SIG-M5 (cell line): ENCODE measurements at regions not wholly inside any gene's neighbourhood (a gene's known extent, or its start where the extent isn't known, plus 50 kb on each side); places are given as distances from the start of the nearest gene placed in this dataset.

Source experiments
- DNase-seq: peaks from one replicate; lab custom pipeline; 2025; lab: John Stamatoyannopoulos, UW

DNA sequence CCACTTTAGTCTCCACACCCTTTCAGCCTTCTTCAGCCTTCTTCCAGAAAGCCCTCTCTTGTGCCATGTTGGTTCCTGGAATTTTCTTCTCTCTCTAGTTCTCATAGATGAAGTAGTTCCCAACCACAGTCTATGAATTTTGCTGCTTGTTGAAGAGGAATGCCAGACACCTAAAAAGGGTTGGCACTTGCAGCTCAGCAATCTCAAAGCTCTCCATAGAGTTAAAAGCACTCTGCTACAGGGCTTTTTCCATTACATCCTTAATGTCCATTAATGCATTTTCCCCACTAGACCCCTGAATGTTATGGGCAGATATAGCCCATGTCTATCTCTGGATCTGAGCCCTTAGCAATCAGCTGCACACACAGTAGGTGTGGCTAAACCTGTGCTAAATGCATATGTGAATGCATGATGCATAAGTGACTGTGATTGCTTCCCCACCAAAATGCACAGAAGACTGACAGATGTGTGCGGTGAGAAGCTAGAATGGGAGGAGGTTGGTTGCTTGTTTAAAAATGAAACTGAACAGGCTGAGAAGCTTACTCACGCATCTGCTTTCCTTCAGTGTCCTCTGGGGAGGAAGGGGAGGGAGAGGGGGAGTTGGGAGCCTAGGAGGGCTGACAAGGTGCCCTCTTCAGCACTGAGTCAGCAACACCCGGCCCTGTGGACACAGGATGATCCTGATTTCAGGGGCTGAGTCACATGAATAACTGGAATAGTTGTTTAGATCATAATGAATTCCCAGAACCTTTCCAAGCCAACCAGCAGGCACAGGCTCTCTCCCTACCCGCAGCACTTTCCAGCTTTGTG lies 146.1 kb upstream of the FGGY start:
- DNase-seq, result no peak

DNA sequence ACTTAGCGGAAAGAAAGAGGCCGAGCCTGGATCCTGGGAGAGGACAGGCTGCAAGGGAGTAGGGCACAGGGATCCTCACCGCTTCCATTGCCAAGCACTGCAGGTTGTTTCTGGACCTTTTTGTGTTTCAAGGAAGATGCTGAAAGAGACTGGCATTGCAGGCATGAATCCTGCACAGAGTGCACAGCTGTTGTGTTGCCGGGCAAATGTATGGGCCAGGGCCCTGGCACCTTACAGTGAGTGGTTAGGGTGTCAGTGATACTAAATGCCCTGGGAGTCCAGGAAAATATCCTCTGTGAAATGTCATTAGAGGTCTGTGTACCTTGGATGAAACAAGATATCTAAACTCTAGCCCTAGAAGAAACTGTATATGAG lies 145.5 kb upstream of the FGGY start:
- no peak for DNase-seq

DNA sequence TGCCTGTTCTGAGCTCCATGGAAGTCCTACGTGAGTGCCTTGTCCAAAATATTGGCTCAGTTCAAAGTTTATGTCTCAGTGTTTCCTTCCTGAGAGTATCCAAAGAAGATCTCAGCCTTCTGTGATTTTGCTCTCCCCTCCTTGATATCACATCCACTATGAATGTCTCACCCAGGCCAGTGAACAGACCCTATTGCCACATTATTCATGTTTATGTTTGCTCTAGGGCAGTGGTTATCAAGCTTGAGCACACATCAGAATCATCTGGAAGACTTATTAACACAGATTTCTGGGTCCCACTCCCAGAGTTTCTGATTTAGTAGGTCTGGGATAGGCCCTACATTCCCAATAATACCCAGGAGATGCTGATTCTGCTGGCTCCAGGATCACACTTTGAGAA lies 145.0 kb upstream of the FGGY start:
- DNase-seq, result no peak

DNA sequence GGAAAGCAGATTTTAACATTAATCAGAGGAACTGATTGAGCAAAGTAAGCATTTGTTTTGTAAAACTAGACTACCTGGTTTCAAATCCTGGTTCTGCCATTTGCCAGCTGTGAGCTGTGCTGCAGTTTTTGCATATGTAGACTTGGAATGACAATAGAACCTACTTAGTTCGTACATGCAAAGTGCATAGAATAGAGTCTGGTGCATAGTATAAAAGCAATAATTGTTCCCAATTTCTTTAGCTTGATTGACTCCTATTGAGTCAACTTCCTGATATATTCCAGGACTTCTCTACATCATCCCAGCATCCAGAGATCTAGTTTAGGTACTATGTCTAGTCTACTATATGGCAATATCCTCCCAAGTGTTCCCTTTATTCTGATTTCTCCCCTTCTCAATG lies 144.4 kb upstream of the FGGY start:
- DNase-seq, result no peak

DNA sequence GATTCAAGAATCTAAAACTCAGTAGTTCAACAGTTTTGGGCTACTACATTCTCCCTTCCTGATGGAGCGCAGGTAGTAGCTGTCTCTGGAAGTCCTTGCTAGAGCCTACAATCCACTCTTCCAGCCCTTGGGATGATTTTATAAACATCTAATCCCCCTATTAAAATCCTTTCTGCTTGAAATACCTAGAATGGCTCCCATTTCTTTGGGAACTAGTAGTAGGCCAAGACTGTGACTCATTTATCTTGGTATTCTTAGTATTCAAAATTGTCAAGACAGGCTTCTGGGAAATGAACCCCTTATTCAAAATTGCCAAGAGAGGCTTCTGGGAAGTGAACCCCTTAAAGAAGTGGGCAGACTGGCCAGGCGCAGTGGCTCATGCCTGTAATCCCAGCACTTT lies 142.5 kb upstream of the FGGY start:
- no peak for DNase-seq

DNA sequence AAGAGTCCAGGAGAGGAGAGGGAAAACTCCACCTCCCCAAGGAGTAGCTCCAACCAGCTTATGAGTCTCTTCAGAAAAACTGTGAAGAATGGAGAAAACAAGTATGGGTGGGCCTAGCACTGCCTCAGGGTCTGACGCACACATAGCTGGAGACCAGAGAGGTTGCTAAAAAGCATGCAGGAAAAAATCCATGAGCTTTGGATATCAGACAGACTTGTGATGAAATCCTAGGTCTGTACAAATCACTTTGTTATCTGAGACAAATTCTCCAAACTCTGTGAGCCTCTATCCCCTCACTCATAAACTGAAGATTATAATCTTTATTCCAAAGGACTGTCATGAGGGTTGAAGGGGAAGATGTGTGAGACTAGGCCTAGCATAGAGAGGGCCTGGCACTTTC lies 141.5 kb upstream of the FGGY start:
- DNase-seq, result no peak

DNA sequence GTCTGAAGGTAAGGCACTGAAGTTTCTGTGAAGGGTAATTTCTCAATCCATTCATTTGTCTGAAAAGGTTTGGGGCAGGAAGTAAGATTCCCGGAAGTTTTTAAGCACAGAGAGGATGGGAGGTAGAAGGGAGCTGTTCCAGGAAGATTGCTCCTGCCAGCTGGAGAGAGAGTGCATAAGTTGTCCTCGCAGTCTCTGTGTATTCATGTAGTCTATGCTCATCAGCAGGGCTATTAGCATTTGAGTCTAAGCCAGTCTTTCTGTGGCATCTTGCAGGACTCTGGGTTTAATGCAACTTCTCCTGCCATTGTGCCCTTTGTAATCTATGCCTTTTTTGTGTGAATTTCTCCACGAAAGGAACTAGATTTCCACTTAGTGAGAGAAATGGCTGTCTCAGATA lies 140.8 kb upstream of the FGGY start:
- DNase-seq, result no peak

DNA sequence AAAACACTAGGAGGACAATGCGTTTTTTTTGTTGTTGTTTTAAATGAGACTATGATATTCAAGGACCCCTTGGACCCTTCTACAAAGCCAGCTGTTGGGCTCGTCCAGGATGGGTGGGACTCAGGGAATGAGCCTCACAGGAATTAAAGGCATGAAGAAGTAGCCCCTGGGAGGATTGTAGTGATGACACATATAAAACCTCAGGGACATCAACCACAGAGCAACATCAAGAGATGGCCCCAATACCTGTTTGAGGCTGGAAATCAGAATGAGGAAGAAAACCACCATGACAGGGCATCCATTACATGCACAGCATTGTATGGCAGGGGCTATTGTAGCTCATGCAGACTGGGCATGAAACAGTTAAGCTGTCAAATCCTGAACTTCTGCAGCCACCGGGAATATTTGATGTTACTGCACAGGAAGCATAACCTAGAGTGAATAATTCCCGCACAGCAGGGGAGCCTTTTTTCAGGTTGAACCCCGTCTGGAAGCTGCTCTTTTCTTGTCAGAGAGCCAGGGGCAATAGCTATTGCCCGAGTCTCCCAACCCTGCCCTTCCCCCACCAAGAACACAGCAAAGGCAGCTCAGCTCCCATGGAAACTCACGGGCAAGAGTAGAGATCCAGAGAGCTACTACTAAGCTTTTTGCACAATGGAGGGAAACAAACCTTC lies 140.2 kb upstream of the FGGY start:
- DNase-seq, result no peak

DNA sequence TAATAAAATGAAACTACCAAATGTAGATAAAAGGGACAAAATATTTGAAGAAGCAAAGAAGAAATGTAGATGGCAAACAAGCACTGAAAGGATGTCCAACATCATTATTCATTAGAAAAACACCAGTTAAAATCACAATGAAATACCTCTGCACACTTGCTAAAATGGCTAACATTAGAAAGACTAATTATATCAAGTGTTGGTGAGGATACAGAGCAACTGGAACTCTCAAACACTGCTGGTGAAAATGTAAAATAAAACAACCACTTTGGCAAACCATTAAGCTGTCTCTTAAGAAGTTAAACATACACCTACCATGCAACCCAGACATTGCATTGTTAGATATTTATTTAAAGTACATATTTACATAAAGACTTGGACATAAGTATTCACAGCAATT lies 138.6 kb upstream of the FGGY start:
- DNase-seq, result no peak

DNA sequence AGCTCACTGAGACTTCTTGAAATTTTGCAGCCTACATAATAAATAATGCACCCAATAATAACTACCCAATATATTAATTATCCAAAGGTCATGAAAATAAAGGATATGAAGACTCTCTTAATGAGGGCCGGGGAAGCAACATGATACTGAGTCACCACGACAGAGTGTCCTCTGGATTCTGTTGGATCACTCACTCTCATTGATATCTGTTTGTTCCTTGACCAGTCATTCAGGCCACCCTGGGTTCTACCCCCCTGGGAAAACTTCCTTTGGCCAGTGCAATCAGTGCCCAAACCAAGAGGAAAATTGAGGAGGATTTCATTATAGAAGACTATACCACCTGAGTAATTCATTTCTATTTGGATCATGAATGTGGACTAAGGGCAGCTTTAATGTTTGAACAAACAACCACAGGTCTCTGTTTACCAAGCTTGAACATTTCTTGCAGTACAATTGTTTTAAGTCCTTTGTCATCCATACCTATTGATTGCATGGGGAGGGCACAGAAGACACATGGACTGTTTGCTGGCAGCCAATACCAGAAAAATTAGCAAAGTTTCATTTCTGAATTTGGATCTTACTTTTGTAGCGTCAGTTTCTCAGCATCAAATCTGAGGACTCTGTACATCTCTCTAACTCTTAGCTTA lies 137.2 kb upstream of the FGGY start:
- no peak for DNase-seq

DNA sequence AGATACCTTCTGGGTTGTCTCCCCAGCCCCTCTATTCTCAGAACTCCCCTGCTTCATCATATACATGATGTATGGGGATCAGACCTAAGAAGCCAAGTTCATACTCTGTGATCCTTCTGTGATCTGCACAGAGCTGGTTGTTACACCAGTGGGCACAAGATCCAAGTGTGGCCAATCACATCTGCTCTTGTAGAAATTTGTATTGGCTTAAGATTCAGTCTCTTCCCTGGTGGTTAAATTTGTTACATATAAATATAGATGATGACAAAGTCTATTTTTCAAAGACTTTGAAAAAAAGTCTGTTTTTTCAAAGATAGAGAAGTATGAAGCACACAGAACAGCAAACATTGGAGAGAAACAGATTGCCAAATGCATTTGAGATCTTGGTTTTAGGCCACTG lies 135.8 kb upstream of the FGGY start:
- DNase-seq, result no peak

DNA sequence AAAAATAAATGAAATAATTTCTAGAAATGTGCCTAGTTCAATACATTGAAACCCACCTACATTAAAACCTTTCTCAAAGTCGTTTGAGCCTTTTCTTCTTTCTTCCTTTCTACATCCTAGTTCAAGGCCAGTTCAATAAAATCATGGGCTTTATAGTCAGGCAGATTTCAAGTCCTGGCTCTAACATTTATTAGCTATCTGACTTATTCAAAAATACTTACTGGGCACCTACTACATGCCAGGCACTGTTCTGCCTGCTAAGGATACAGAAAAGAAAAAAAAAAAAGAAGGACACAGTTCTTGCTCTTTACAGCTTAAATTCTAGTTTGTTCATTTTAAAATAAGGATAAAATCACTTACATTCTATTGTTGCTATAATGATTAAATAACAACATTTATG lies 134.2 kb upstream of the FGGY start:
- no peak for DNase-seq

DNA sequence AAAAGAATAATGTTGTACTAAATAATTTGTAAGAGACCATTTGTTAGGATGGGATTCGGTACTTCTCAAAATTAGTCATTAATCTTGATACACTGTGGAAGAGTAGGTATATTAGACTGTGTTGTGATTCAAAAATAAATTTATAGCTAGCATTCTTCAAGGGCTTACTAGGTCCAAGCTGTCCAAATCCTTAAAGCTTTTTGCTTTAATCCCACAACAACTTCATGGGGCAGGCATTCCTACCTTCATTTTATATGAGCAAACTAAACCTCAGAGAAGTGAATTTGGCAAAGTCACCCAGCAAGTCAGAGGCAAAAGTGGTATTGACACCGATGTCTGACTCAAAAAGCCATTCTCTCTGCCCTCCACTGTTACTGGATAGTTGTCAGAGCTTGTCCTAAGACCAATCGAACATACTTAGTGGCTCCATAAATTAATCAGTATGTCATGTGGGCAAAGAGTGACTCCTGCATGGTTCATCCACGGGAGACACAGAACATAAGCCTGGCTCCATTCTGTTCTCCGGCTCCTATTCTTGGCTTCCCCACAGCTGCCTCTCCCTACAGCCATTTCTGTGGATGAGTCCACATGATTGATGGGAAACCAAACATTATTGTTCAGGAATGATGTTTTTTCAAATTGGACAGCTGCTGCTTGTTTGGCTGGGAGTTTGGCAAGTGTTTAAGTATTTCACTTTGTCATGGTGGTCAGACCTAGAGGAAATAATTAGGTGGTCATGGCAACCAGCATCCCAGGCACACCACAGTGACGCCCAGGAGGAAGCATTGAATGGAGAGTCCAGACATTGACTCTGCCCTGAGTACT lies 133.4 kb upstream of the FGGY start:
- no peak for DNase-seq

DNA sequence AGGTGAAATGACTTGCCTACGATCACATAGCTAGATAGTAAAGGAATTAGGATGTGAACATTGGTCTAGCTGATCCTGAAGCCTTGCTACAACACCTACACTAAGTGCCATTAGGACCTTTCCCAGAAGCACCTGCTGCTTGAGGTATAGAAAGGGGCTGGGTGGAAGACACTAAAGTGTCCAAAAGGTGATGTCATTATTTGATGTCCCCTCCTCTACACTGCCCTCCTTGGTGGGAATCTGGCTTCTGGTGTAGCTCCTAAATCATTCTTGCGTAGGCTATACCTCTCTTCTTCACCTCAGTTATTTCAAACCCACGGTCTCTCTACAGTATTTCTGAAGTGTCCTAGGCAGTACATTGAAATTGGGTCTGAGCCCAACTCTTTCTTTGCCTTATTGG lies 132.5 kb upstream of the FGGY start:
- DNase-seq, result no peak

DNA sequence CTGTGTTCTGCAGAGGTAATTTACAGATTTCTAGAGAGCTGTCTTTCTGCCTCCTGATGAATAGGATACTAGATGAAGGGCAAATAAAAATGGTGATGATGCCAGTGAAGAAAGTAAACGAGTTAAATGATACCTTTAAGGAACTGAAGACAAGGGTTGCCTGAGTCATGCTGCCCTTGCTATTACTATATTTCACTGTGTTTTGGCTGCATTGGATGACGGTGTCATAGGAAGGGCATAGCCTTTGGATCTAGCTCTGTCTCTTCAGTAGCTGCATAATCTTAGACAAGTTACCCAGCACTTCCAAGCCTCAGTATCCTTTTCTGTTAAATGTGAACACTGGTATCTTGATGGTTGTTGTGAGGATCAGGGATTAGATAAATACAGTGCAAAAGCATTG lies 131.5 kb upstream of the FGGY start:
- no peak for DNase-seq

DNA sequence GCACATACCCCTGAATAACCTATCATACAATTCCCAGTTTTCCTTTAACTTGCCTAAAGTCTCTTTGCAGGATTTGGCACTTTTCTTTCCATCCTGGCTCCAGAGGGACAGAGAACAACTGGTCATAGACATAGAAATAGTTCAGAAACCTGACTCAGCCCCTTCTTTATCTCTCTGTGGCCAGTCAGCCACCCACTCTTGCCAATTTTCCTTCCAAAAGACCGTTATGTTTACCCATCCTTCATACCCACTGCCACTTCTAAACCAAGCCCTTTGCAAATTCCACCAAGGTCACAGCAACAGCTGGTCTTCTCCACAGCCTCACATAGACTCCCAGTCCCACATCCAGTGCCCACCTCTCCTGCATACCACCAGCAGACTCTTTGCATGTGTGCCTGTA lies 127.2 kb upstream of the FGGY start:
- DNase-seq, result no peak

DNA sequence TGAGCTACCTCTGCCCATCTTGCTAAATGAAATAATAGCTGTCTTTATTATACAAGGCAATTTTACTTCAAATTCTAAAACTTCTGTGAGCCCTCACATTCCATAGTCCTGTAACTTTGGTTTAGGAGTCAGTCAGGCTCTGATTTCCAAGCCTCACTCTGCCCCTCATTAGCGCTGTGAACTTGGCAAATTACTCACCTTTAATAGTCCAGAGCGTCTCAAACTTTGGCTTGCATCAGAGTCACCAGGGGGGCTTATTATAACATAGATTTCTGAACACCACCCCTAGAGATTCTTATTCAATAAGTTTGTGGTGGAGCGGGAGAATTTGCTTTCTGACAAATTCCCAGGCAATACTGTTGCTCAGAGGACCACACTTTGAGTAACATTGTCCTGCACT lies 126.2 kb upstream of the FGGY start:
- no peak for DNase-seq

DNA sequence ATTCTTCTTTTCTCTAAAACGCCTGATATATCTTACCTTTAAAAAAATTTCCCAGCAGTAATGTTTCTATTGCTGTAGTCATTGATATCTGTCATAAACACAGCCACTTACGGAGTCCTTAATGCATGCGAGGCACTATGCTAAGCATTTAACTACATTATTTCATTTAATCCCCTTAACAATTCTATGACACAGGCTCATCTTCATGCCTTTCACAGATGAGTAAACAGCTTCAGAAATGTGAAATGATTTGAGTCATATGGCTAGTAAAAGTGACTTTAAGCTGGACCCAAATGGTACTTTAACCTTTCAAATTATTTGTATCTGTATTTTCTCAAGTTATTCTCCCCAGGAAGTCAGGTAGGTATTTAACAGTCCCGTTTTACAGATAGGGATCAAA lies 125.1 kb upstream of the FGGY start:
- no peak for DNase-seq

DNA sequence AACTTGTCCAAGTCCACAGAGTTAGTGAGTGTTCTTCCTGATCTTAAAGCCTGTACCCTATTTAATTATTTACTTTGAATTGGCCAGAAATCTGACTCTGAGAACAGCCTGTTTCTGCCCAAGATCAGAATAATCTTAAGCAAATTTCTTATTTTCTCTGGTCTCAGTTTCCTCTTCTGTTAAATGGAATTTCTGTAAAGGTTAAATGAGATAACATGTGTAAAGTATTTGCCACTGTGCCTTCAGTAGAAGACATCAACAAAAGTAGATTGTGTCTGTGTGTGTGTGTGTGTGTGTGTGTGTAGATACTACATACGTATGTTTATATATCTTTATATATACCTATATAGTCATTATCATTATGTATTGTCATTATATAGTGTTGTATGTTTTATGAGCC lies 124.2 kb upstream of the FGGY start:
- DNase-seq, result no peak

DNA sequence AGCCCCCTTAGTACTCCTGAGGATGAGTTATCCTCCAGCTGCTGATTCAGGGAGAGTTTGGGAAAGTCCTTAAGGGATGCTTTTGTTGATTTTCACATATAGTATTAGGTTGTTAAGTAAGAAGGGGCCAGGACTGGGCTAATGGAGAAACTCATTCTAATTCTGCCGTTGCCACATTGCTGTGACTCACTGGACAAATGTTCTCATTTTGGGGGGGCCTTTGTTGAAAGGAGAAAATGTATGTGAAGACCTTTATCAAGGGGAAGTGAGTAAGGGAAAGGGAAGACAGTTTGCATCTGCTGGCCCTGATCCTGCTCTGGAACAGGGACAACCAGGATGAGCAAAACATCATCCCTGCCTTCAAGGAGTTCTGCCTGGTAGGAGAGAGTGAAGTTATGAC lies 123.2 kb upstream of the FGGY start:
- DNase-seq, result no peak

DNA sequence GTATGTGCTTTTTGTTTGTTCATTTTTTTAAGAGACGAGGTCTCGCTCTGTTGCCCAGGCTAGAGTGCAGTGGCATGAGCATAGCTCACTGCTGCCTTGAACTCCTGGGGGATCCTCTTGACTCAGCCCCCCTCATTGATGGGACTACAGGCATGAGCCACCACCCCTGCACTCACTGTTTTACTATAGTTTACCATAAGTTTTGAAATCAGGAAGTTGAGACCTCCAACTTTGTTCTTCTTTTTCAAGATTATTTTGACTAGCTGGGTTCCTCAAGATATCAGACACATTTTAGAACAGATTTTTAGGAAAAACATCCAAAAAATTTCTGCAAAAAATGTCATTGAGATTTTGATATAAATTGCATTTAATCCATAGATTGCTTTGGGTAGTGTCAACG lies 120.4 kb upstream of the FGGY start:
- no peak for DNase-seq

DNA sequence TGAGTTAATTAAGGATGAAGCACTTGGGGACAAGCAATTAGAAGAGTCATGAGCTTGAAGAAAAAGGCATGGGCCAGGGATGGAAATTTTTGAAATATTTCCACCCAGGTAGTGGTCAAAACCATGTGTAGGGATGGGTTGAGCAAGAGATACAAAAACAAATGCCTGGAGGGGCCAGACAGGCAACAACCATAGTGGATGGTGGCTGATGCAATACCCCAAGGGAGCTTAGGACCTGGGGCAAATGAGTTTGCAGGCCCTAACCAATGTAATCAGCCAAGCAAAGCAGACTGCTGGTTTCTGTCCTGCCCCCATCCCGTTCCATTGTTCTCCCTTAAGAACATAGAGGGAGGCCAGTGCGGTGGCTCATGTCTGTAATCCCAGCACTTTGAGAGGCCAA lies 119.1 kb upstream of the FGGY start:
- DNase-seq, result no peak
